Endodermal cell (in vitro differentiated cells): ENCODE measurements at regions not wholly inside any gene's neighbourhood (a gene's known extent, or its start where the extent isn't known, plus 50 kb on each side); places are given as distances from the start of the nearest gene placed in this dataset.
A peak's percentile ranks its signal among the peaks of the same experiment; 100 is the strongest.

Experiments
- DNase-seq: peaks from one replicate; pipeline ENCODE4 v3.0.0-alpha.2; 2017
- H3K27ac ChIP-seq: 2 replicates; pipeline ENCODE4 v1.5.1; 2013; ENCODE audit warnings: mild to moderate bottlenecking, low read depth, low read length, moderate library complexity
- H3K27me3 ChIP-seq: 2 replicates; pipeline ENCODE4 v1.6.1; 2013; ENCODE audit warnings: mild to moderate bottlenecking, low read length, moderate library complexity; ENCODE audit not compliant: insufficient read depth, control insufficient read depth, poor library complexity, severe bottlenecking
- H3K36me3 ChIP-seq: 2 replicates; pipeline ENCODE4 v1.7.0; 2013; ENCODE audit warnings: mild to moderate bottlenecking, low read length, moderate library complexity; ENCODE audit not compliant: control insufficient read depth, insufficient read depth
- H3K4me1 ChIP-seq: one replicate; pipeline ENCODE4 v1.7.0; 2013; ENCODE audit warnings: low read length; ENCODE audit not compliant: control insufficient read depth, insufficient read depth
- H3K4me3 ChIP-seq: 2 replicates; pipeline ENCODE4 v1.5.1; 2013; ENCODE audit warnings: mild to moderate bottlenecking, low read length, moderate library complexity
- H3K9ac ChIP-seq: 2 replicates; pipeline ENCODE4 v1.6.1; 2013; ENCODE audit warnings: mild to moderate bottlenecking, low read length, moderate library complexity; ENCODE audit not compliant: poor library complexity, severe bottlenecking; ENCODE audit errors: extremely low read depth
- H3K9me3 ChIP-seq: 2 replicates; pipeline ENCODE4 v1.6.1; 2013; ENCODE audit warnings: mild to moderate bottlenecking, low read length, moderate library complexity; ENCODE audit not compliant: control insufficient read depth
- H3K27ac Mint-ChIP-seq: 2 replicates; pipeline ENCODE4 v1.8.0; 2020; ENCODE audit warnings: mixed read lengths
- H3K27me3 Mint-ChIP-seq: 2 replicates; pipeline ENCODE4 v1.8.0; 2021; ENCODE audit warnings: mild to moderate bottlenecking, mixed read lengths; ENCODE audit not compliant: insufficient read depth
- H3K36me3 Mint-ChIP-seq: 2 replicates; pipeline ENCODE4 v1.8.0; 2020; ENCODE audit warnings: low read depth, mixed read lengths
- H3K4me1 Mint-ChIP-seq: 2 replicates; pipeline ENCODE4 v1.8.0; 2020; ENCODE audit warnings: mixed read lengths
- H3K4me3 Mint-ChIP-seq: 2 replicates; pipeline ENCODE4 v1.8.0; 2020; ENCODE audit warnings: mild to moderate bottlenecking, moderate library complexity, mixed read lengths
- H3K9me3 Mint-ChIP-seq: 2 replicates; pipeline ENCODE4 v1.8.0; 2020; ENCODE audit warnings: mild to moderate bottlenecking, mixed read lengths
- WGBS, 2 experiments: methylation state at CpG; one replicate each; pipeline versions ENCODE4 v1.1.5 to v1.1.7; 2013; ENCODE audit warnings: missing lambda C conversion rate in 2 of 2, mixed read lengths in 1 of 2; ENCODE audit not compliant: insufficient coverage in 1 of 2, insufficient read length in 1 of 2; 5-methylcytosine and 5-hydroxymethylcytosine counted together
- TF ChIP-seq, protein P1 (sequence below): fragments of 200-600 bp; sonication (generic); conservative IDR thresholded peaks from 2 replicates; pipeline ENCODE4 v1.5.0; 2021; ENCODE audit warnings: antibody characterized with exemption, mild to moderate bottlenecking

- Mint-ChIP-seq H3K4me3 (no peak overlapping the region), H3K9me3 (peaks cover 2% of the 10 kb centered on the region), H3K27ac (no peak overlapping the region), H3K4me1 (no peaks in the 10 kb centered on the region), H3K27me3 (peaks cover 2% of the 10 kb centered on the region), H3K36me3 (no peaks in the 10 kb centered on the region)
- no peak for DNase-seq
- H3K27me3 ChIP-seq: no peaks in the 10 kb centered on the region
- 94 to 100% methylated on average over 2 to 4 of the region's 4 CpGs for WGBS, 2 experiments
- H3K27ac ChIP-seq: no peak overlapping the region
- no peak overlapping the region for H3K4me3 ChIP-seq
- H3K36me3 ChIP-seq: no peaks in the 10 kb centered on the region
- no peak overlapping the region for H3K9ac ChIP-seq
- TF ChIP-seq, protein P1, sequence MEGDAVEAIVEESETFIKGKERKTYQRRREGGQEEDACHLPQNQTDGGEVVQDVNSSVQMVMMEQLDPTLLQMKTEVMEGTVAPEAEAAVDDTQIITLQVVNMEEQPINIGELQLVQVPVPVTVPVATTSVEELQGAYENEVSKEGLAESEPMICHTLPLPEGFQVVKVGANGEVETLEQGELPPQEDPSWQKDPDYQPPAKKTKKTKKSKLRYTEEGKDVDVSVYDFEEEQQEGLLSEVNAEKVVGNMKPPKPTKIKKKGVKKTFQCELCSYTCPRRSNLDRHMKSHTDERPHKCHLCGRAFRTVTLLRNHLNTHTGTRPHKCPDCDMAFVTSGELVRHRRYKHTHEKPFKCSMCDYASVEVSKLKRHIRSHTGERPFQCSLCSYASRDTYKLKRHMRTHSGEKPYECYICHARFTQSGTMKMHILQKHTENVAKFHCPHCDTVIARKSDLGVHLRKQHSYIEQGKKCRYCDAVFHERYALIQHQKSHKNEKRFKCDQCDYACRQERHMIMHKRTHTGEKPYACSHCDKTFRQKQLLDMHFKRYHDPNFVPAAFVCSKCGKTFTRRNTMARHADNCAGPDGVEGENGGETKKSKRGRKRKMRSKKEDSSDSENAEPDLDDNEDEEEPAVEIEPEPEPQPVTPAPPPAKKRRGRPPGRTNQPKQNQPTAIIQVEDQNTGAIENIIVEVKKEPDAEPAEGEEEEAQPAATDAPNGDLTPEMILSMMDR: no peak
- no peaks in the 10 kb centered on the region for H3K9me3 ChIP-seq
- no peaks in the 10 kb centered on the region for H3K4me1 ChIP-seq
These were observed 134.0 kb downstream of the ATPSCKMT start for GRCh38 chr5:10115669-10116068.

GRCh38 chr5:10111571-10111970, 138.1 kb downstream of the ATPSCKMT start:
- peaks cover 2% of the 10 kb centered on the region for H3K9me3 Mint-ChIP-seq
- no peaks in the 10 kb centered on the region for H3K27me3 Mint-ChIP-seq
- no peak overlapping the region for H3K27ac Mint-ChIP-seq
- no peaks in the 10 kb centered on the region for H3K36me3 ChIP-seq
- H3K4me1 Mint-ChIP-seq: no peaks in the 10 kb centered on the region
- no peaks in the 10 kb centered on the region for H3K9me3 ChIP-seq
- no peak overlapping the region for H3K9ac ChIP-seq
- no peaks in the 10 kb centered on the region for H3K36me3 Mint-ChIP-seq
- 70 to 71% methylated on average over 6 to 7 of the region's 7 CpGs for WGBS, 2 experiments
- TF ChIP-seq, protein P1: peak; percentile 79
- H3K27me3 ChIP-seq: no peaks in the 10 kb centered on the region
- no peaks in the 10 kb centered on the region for H3K4me1 ChIP-seq
- H3K27ac ChIP-seq: no peak overlapping the region
- no peak overlapping the region for H3K4me3 Mint-ChIP-seq
- H3K4me3 ChIP-seq: no peak overlapping the region
- DNase-seq: peak; percentile 86

DNA sequence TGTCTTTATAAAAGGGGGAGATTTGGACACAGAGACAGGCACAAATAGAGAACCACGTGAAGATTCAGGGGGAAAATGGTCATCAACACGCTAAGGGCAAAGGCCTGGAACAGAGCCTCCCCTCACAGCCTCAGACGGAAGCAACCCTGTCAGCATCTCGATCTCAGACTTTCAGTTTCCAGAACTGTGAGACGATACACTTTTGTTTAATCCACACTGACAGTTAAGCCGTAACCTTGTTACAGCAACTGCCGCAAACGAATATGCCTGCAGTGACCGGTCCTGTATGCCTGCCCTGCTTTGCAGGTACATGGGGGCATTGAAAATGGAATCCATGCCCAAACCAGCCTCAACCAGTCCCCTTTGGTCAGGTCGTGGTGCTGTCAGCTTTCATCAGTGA, 139.5 kb downstream of the ATPSCKMT start:
- Histone ChIP-seq H3K27ac (no peak overlapping the region), H3K27me3 (no peaks in the 10 kb centered on the region), H3K4me1 (no peaks in the 10 kb centered on the region), H3K4me3 (no peak overlapping the region), H3K36me3 (no peaks in the 10 kb centered on the region), H3K9ac (no peak overlapping the region), H3K9me3 (no peaks in the 10 kb centered on the region)
- 92 to 96% methylated on average over 9 to 10 of the region's 10 CpGs for WGBS, 2 experiments
- TF ChIP-seq, protein P1: no peak
- Mint-ChIP-seq H3K9me3 (peaks cover 2% of the 10 kb centered on the region), H3K4me3 (no peak overlapping the region), H3K36me3 (no peaks in the 10 kb centered on the region), H3K27me3 (no peaks in the 10 kb centered on the region), H3K4me1 (no peaks in the 10 kb centered on the region), H3K27ac (no peak overlapping the region)
- no peak for DNase-seq
